Sigmoid colon (tissue), 4 donors: ENCODE measurements at regions not wholly inside any gene's neighbourhood (a gene's known extent, or its start where the extent isn't known, plus 50 kb on each side); places are given as distances from the start of the nearest gene placed in this dataset.
A peak's percentile ranks its signal among the peaks of the same experiment; 100 is the strongest.

Source experiments
- EP300 ChIP-seq, 4 donors: sonication (generic); formaldehyde crosslinking; IDR thresholded peaks; one replicate each; pipeline ENCODE4 v1.6.1; 2017; ENCODE audit warnings: antibody characterized with exemption in 4 of 4
- POLR2A ChIP-seq, 2 donors: fragments of 450-650 bp; IDR thresholded peaks; one replicate each; pipeline ENCODE4 v1.6.1; 2016; ENCODE audit warnings: antibody characterized with exemption in 2 of 2, mild to moderate bottlenecking in 2 of 2, moderate library complexity in 2 of 2
- POLR2AphosphoS5 ChIP-seq, 4 donors: sonication (generic); formaldehyde crosslinking; IDR thresholded peaks; one replicate each; pipeline ENCODE4 v1.6.1; 2017; ENCODE audit warnings: antibody characterized with exemption in 4 of 4
- TF ChIP-seq, protein P1 (sequence below), 4 experiments: fragments of 450-650 bp in 3 of 4; fragments of 200-600 bp in 1 of 4; IDR thresholded peaks; one replicate each; pipeline ENCODE4 v1.5.1; 2016 to 2019; ENCODE audit warnings: antibody characterized with exemption in 4 of 4, mild to moderate bottlenecking in 3 of 4, moderate library complexity in 2 of 4

- TF ChIP-seq, protein P1, sequence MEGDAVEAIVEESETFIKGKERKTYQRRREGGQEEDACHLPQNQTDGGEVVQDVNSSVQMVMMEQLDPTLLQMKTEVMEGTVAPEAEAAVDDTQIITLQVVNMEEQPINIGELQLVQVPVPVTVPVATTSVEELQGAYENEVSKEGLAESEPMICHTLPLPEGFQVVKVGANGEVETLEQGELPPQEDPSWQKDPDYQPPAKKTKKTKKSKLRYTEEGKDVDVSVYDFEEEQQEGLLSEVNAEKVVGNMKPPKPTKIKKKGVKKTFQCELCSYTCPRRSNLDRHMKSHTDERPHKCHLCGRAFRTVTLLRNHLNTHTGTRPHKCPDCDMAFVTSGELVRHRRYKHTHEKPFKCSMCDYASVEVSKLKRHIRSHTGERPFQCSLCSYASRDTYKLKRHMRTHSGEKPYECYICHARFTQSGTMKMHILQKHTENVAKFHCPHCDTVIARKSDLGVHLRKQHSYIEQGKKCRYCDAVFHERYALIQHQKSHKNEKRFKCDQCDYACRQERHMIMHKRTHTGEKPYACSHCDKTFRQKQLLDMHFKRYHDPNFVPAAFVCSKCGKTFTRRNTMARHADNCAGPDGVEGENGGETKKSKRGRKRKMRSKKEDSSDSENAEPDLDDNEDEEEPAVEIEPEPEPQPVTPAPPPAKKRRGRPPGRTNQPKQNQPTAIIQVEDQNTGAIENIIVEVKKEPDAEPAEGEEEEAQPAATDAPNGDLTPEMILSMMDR (IDR thresholded peaks at IDR 0.05) = no peak
- TF ChIP-seq EP300 (IDR thresholded peaks at IDR 0.05) (no peak), POLR2AphosphoS5 (IDR thresholded peaks at IDR 0.05) (peak in 2 of 4 donors; percentile 58), POLR2A (IDR thresholded peaks at IDR 0.05) (no peak)
These were observed 297.3 kb upstream of the KAZN start for GRCh38 chr1:14300991-14301703.
